ENCODE measurements at regions not wholly inside any gene's neighbourhood (a gene's known extent, or its start where the extent isn't known, plus 50 kb on each side); places are given as distances from the start of the nearest gene placed in this dataset.

DNA sequence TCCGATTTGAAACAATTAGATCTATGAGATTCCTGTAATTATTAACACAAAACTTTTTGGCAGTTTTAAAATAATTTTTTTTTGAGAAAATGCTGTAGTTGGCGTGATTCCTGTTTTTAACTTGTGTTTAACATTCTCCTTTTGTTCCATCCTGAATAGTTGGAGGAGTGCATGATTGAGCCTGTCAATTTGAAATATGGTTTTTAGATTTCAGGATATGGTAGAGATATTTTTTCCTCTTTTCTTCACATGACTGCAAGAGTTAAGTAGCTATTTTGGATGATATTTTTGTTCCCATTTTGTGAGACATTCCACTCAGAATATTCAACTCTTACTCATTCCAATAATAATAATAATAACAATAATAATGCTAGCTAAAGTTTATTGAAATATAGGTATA lies 241.7 kb upstream of the MAN1A1 start:
- CTCF ChIA-PET, result interaction anchor here (0.8 to 1.3 kb wide), 2 partner anchors 14 to 442 kb away, joined by 3 to 4 read pairs; no protein-coding TSS in a partner anchor

DNA sequence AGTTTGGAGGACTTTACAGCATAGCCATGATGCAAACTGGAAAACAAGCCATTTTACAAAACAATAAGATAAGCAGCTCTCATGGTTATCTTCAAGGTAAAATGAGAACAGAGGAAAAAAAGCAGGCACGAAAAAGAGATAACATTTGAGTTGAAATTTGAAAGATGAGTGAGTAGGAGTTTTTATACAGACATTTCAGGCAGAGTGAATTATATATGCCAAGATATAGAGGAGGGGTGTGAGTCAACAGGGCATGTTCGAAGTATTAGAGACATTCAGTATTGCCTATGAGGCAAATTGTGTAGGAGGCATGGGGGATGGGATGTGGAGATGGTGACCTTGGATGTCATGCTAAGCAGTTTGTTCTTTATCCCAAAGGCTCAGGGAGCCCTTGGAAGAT lies 240.5 kb upstream of the MAN1A1 start:
- Histone ChIP-seq H3K27ac (ENCODE audit: extremely low read depth, low read depth, low read length) (no peak overlapping the region), H3K4me3 (ENCODE audit: low read depth, low read length) (no peak overlapping the region), H3K4me1 (ENCODE audit: control insufficient read depth, insufficient read depth, low read length) (no peaks in the 10 kb centered on the region), H3K36me3 (ENCODE audit: control insufficient read depth in 2 of 2, insufficient read depth in 1 of 2, low read length in 2 of 2) (no peaks in the 10 kb centered on the region), H3K9me3 (ENCODE audit: control insufficient read depth, insufficient read depth, low read depth, low read length) (no peaks in the 10 kb centered on the region)
- ChIA-PET POLR2A (no interaction called here), CTCF (no interaction called here)
- TF ChIP-seq, protein P1, sequence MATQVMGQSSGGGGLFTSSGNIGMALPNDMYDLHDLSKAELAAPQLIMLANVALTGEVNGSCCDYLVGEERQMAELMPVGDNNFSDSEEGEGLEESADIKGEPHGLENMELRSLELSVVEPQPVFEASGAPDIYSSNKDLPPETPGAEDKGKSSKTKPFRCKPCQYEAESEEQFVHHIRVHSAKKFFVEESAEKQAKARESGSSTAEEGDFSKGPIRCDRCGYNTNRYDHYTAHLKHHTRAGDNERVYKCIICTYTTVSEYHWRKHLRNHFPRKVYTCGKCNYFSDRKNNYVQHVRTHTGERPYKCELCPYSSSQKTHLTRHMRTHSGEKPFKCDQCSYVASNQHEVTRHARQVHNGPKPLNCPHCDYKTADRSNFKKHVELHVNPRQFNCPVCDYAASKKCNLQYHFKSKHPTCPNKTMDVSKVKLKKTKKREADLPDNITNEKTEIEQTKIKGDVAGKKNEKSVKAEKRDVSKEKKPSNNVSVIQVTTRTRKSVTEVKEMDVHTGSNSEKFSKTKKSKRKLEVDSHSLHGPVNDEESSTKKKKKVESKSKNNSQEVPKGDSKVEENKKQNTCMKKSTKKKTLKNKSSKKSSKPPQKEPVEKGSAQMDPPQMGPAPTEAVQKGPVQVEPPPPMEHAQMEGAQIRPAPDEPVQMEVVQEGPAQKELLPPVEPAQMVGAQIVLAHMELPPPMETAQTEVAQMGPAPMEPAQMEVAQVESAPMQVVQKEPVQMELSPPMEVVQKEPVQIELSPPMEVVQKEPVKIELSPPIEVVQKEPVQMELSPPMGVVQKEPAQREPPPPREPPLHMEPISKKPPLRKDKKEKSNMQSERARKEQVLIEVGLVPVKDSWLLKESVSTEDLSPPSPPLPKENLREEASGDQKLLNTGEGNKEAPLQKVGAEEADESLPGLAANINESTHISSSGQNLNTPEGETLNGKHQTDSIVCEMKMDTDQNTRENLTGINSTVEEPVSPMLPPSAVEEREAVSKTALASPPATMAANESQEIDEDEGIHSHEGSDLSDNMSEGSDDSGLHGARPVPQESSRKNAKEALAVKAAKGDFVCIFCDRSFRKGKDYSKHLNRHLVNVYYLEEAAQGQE (tag by site-specific recombination; IDR thresholded peaks at IDR 0.05), result no peak
- TF ChIP-seq ZNF654 (tag by site-specific recombination; IDR thresholded peaks at IDR 0.05; ENCODE audit: low read depth) (no peak), ZFHX2 (tag by site-specific recombination; conservative IDR thresholded peaks at IDR 0.05) (peak; percentile 24; the same call in 1 of the 2 replicates), ZNF548 (tag by site-specific recombination; IDR thresholded peaks at IDR 0.05) (no peak)

More for the DNA sequence above, 241.7 kb upstream of the MAN1A1 start:
- POLR2A ChIA-PET, result no interaction called here
- Histone ChIP-seq H3K9me3 (ENCODE audit: control insufficient read depth, insufficient read depth, low read depth, low read length) (no peaks in the 10 kb centered on the region), H3K4me1 (ENCODE audit: control insufficient read depth, insufficient read depth, low read length) (no peaks in the 10 kb centered on the region), H3K27ac (ENCODE audit: extremely low read depth, low read depth, low read length) (no peak overlapping the region), H3K36me3 (ENCODE audit: control insufficient read depth in 2 of 2, insufficient read depth in 1 of 2, low read length in 2 of 2) (no peaks in the 10 kb centered on the region), H3K4me3 (ENCODE audit: low read depth, low read length) (no peak overlapping the region)
- TF ChIP-seq RBAK (tag by site-specific recombination; IDR thresholded peaks at IDR 0.05) (no peak), ZNF335 (tag by site-specific recombination; conservative IDR thresholded peaks at IDR 0.05) (no peak), BCL11B (tag by site-specific recombination; IDR thresholded peaks at IDR 0.05; ENCODE audit: low read depth) (no peak), ZNF610 (tag by site-specific recombination; IDR thresholded peaks at IDR 0.05; ENCODE audit: borderline replicate concordance) (no peak), ZNF133 (tag by site-specific recombination; IDR thresholded peaks at IDR 0.05) (no peak), ZNF239 (tag by site-specific recombination; IDR thresholded peaks at IDR 0.05) (no peak), ZNF792 (tag by site-specific recombination; IDR thresholded peaks at IDR 0.05) (no peak), ZNF585B (tag by site-specific recombination; IDR thresholded peaks at IDR 0.05) (no peak), ZNF10 (tag by site-specific recombination; IDR thresholded peaks at IDR 0.05) (no peak), ZNF555 (tag by site-specific recombination; conservative IDR thresholded peaks at IDR 0.05) (no peak), ZNF560 (tag by site-specific recombination; IDR thresholded peaks at IDR 0.05; ENCODE audit: borderline replicate concordance) (no peak), ZNF571 (tag by site-specific recombination; IDR thresholded peaks at IDR 0.05) (no peak), KLF10 (tag by site-specific recombination; IDR thresholded peaks at IDR 0.05) (no peak), HOXC10 (CRISPR knock-in tag; IDR thresholded peaks at IDR 0.05) (no peak), ZNF292 (tag by site-specific recombination; IDR thresholded peaks at IDR 0.05; ENCODE audit: borderline replicate concordance, low read depth) (no peak)
- TF ChIP-seq, protein P2, sequence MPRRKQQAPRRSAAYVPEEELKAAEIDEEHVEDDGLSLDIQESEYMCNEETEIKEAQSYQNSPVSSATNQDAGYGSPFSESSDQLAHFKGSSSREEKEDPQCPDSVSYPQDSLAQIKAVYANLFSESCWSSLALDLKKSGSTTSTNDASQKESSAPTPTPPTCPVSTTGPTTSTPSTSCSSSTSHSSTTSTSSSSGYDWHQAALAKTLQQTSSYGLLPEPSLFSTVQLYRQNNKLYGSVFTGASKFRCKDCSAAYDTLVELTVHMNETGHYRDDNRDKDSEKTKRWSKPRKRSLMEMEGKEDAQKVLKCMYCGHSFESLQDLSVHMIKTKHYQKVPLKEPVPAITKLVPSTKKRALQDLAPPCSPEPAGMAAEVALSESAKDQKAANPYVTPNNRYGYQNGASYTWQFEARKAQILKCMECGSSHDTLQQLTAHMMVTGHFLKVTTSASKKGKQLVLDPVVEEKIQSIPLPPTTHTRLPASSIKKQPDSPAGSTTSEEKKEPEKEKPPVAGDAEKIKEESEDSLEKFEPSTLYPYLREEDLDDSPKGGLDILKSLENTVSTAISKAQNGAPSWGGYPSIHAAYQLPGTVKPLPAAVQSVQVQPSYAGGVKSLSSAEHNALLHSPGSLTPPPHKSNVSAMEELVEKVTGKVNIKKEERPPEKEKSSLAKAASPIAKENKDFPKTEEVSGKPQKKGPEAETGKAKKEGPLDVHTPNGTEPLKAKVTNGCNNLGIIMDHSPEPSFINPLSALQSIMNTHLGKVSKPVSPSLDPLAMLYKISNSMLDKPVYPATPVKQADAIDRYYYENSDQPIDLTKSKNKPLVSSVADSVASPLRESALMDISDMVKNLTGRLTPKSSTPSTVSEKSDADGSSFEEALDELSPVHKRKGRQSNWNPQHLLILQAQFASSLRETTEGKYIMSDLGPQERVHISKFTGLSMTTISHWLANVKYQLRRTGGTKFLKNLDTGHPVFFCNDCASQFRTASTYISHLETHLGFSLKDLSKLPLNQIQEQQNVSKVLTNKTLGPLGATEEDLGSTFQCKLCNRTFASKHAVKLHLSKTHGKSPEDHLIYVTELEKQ (tag by site-specific recombination; IDR thresholded peaks at IDR 0.05; ENCODE audit: borderline replicate concordance), result no peak
- TF ChIP-seq, protein P3, sequence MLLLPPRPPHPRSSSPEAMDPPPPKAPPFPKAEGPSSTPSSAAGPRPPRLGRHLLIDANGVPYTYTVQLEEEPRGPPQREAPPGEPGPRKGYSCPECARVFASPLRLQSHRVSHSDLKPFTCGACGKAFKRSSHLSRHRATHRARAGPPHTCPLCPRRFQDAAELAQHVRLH (tag by site-specific recombination; IDR thresholded peaks at IDR 0.05), result no peak

All from HEK293 (cell line).